NCI-H2171 (cell line): ENCODE measurements at regions not wholly inside any gene's neighbourhood (a gene's known extent, or its start where the extent isn't known, plus 50 kb on each side); places are given as distances from the start of the nearest gene placed in this dataset.
"Not testable (repeated sequence)": the region's sequence is repeated elsewhere in the genome, so short reads cannot be mapped to it uniquely, and the experiment has no call there.

ENCODE experiments used
- DNase-seq: peaks from one replicate; lab custom pipeline; 2025; lab: John Stamatoyannopoulos, UW

DNA sequence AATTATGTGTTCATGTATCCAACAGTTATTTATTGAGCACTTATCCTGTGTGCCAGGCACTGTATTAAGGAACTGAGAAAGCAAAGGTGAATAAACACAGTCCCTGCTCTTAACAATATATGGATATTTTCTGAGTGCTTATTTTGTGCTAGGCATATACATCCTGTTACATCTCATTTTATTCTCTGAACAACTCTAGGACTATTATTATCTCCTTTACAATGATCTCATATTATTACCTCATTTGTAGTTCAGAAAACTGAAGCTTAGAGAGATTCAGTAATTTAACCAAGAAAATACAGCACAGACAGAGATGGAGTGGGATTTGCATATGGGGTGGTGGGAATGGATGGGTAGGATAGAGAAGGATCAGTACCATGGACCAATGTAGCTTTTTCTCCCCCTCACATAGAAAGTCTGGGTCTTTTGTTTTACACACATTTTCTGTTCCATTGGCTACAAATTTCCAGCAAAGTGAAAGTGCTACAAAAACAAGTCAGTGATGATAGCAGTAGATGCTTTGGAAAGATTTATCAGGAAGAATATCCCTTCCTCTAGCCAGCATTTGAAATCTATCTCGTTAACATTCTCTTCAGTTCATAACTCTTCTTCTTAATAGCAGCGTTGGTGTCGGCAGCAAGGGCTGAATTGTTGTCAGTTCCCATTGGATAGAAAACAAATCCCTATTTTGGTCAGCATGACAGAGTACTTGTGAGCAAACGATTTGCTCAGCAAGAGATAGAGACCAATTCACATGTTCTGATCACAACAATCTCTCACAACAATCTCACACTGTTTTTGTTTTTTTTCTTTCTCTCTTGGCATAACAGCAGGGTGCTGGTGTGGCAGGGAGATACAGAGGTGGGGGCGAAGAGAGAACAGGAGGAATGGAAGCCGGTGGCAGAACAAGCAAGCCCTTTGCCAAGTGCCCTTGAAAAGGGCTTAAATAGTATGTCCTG lies 102.2 kb upstream of the KCTD1 start:
- no peak for DNase-seq

DNA sequence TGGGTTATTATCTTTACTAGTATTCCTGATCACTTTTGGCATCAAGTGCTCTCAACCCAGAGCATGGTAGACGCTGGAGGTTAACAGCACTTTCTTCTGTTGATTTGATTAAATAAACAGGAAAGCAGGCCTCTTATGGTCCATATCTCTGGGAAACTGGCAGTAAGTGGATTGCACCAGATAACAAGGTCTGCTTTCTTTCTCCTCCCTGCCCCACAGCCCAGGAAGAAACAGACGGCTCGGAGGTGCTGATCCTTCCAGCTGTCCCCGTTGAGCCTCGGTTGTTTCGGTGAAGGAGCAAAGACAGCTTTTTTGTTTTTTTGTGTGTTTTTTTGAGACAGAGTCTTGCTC lies 100.8 kb upstream of the KCTD1 start:
- DNase-seq = no peak

GRCh38 chr18:26648509-26649192 lies 100.3 kb upstream of the KCTD1 start:
- DNase-seq = no peak

DNA sequence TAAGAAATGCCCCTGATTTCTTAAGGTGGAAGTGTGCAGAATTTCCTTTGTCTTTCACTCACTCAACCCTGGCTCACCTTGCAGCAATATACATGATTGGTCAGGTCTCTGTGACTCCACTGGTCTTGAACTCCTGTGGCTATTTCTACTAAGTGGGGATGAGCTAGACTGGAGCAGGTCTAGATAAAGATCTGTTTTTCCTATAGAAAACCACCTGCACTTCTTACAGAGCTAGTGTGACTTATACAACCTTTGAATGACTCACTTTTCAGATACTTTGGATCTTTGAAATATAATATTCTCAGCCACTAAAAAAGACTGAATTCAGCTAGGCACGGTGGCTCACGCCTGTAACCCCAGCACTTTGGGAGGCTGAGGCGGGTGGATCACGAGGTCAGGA lies 98.5 kb upstream of the KCTD1 start:
- DNase-seq = no peak

DNA sequence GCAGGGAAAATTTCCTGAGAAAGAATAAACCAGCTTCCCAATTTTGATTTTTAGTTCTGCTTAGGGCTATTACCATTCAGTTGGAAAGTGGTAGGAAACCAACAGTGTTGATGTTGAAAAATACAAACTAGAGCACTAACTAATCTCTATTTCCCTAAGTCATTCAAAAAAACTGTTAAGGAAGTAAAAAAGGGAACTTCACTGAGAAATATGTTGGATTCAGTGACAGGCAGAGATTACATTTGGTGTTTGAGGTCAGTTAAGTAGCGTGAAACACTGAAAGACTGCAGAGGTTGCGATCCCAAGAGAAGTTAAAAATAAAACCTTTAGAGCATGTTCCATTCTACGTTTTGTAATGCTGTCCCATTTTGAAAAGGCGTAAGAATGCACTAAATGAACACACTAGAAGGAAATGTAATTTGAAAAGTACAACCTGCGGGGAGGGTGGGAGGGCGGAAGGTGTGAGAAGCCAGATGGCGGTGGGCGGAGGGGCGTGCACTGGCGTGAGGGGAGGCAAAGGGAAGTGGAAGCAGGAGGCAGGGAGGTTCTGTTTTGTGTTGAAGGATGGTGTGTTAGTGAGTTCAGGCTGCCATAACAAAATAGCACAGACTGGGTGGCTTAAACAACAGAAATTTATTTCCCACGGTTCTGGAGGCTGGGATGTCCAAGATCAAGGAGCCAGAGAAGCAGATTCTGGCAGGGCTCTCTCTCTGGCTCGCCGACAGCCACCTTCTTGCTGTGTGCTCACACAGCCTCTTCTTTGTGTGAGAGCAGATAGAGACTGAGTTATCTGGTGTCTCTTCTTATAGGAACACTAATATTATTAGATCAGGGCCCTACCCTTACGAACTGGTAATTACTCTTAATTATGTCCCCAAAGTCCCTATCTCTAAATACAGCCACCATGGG lies 94.3 kb upstream of the KCTD1 start:
- DNase-seq = no peak

GRCh38 chr18:26640541-26640940 lies 92.2 kb upstream of the KCTD1 start:
- DNase-seq = no peak

GRCh38 chr18:26639149-26639548 lies 90.8 kb upstream of the KCTD1 start:
- DNase-seq = no peak

GRCh38 chr18:26637983-26638382 lies 89.6 kb upstream of the KCTD1 start:
- DNase-seq = no peak

GRCh38 chr18:26637324-26637723 lies 89.0 kb upstream of the KCTD1 start:
- DNase-seq = no peak

- no peak for DNase-seq
These were observed 87.1 kb upstream of the KCTD1 start for GRCh38 chr18:26635466-26635865.

DNA sequence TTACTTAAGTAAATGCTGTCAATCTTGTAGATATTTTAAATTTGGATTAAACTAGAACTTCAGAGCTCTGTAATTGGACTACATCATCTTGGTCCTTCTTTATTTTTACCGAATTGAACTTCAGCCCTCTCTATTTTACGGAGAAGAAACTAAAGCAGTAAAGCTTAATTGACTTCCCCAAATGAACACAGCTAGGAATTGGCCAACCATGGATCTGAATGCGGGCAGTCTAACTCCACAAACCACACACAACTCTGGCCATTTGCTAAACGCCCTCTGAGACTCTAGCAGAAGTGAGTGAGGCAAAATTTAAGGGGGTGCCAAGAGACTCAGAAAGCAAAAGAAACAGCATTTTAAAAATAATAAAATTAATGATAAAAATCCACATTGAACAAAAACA lies 86.3 kb upstream of the KCTD1 start:
- no peak for DNase-seq

GRCh38 chr18:26631135-26631534 lies 82.8 kb upstream of the KCTD1 start:
- no peak for DNase-seq

- DNase-seq = no peak
These were observed 82.2 kb upstream of the KCTD1 start for GRCh38 chr18:26630596-26630995.

DNA sequence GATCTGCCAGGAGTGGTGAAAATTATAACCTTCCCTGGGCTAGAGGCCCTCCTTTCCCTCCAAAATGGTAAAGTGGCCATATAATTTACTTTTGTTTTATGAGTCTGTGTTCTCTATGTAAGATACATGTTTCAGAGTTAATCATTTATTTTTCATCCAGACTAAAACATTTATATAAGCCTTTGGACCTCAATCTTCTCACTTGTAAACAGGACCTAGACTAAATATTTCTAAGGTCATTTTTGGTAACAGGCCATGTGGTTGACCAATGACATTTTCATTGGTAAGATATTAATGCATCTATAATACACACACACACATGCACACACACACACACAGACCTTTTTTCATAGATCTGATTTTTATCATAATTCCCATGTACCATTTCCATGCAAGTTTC lies 79.7 kb upstream of the KCTD1 start:
- DNase-seq = no peak

DNA sequence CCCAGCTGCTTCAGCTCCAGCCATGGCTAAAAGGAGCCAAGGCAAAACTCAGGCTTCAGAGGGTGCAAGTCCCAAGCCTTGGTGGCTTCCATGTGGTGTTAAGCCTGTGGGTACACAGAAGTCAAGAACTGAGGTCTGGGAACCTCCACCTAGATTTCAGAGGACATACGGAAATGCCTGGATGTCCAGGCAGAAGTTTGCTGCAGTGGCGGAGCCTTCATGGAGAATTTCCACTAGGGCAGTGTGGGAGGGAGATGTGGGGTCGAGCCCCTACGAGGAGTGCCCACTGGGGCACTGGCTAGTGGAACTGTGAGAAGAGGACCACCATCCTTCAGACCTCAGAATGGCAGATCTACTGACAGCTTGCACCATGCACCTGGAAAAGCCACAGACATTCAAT lies 76.1 kb upstream of the KCTD1 start:
- DNase-seq = no peak

DNA sequence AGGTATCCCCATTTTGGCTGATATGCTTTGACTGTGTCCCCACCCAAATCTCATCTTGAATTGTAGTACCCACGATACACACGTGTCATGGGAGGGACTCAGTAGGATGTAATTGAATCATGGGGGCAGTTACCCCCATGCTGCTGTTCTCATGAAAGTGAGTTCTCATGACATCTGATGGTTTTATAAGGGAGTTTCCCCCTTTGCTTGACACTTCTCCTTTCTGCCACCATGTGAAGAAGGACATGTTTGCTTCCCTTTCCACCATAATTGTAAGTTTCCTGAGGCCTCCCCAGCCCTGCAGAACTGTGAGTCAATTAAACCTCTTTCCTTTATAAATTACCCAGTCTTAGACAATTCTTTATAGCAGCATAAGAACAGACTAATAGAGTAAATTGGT lies 75.0 kb upstream of the KCTD1 start:
- DNase-seq = not testable (repeated sequence)

GRCh38 chr18:26621161-26622026 lies 73.0 kb upstream of the KCTD1 start:
- DNase-seq = no peak

- no peak for DNase-seq
These were observed 71.0 kb upstream of the KCTD1 start for GRCh38 chr18:26619350-26619749.

DNA sequence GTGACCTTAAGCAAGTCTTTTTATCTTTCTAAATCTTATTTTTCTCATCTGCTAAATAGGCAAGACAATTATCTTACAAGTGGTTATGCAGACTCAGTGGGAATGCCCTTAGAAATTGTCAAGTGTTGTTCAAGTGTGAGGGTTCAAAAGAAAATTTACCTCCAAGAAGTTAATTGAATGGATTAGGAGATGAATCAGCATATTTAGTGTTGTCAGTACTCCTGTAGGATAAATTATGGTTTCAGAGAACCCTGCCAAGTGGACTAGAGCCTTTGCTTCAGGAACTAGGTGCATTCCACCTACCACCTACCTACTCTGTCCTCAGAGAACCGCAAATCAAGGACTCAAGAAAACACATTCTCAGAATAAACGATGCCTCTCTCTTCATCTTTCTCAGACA lies 69.8 kb upstream of the KCTD1 start:
- no peak for DNase-seq

GRCh38 chr18:26617151-26617554 lies 68.8 kb upstream of the KCTD1 start:
- DNase-seq = no peak

DNA sequence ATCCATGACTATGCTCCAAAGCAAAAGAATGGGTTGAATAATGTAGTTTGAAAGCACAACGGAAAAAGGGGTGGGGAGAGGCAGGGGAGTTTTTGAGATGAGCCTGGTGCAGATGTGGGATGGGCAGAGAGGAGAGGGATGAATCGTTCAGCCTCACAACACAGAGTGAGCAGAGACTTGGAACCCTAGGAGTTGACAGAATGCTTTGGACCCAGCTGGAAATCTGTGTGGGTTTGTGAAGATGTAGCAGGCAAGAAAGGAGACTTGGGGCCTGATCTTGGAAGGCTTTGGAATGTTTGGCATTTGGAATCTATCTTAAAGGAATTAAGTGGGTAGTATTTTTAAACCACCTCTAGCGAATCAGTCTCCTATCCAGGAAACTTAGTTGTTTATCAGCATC lies 66.0 kb upstream of the KCTD1 start:
- no peak for DNase-seq
